ENCODE measurements at regions not wholly inside any gene's neighbourhood (a gene's known extent, or its start where the extent isn't known, plus 50 kb on each side); places are given as distances from the start of the nearest gene placed in this dataset.

- ChIA-PET POLR2A (no interaction called here), CTCF (no interaction called here)
- no peak overlapping the region for H3K4me3 ChIP-seq
- peaks cover 29% of the 10 kb centered on the region for H3K4me1 ChIP-seq
- DNase-seq (ENCODE audit: low read depth in 1 of 2, low spot score in 1 of 2) (no peak), FAIRE-seq (no peak), ATAC-seq (no peak)
- H3K4me2 ChIP-seq = no peak overlapping the region
- TF ChIP-seq FOSB (CRISPR knock-in tag; IDR thresholded peaks at IDR 0.05) (no peak), SMC3 (IDR thresholded peaks at IDR 0.05) (no peak), CHD2 (IDR thresholded peaks at IDR 0.05; ENCODE audit: low read length, partially characterized antibody) (no peak), BCL3 (IDR thresholded peaks at IDR 0.05) (no peak), JUN (IDR thresholded peaks at IDR 0.05) (no peak), HDAC2 (IDR thresholded peaks at IDR 0.05) (no peak), USF2 (IDR thresholded peaks at IDR 0.05) (no peak), TFCP2L1 (CRISPR knock-in tag; IDR thresholded peaks at IDR 0.05) (no peak), RNF2 (IDR thresholded peaks at IDR 0.05; ENCODE audit: borderline replicate concordance, low read depth) (no peak), ZNF302 (CRISPR knock-in tag; IDR thresholded peaks at IDR 0.05) (no peak), HES2 (IDR thresholded peaks at IDR 0.05) (no peak)
- peaks cover 16% of the 10 kb centered on the region; the same call in 2 of the 3 replicates for H3K9me3 ChIP-seq
- H3K27ac ChIP-seq = peak overlapping the region in 1 of 2 experiments; percentile 77; a peak in 2 of 6 replicates
- WGBS (ENCODE audit: missing lambda C conversion rate) = 93% methylated on average over 4 of the region's 4 CpGs
Observed at GRCh38 chr18:22667156-22667555, 249.4 kb upstream of the CTAGE1 start.

- ChIA-PET CTCF (no interaction called here), POLR2A (no interaction called here)
- 51% methylated on average over 8 of the region's 8 CpGs for WGBS (ENCODE audit: missing lambda C conversion rate)
- H3K27ac ChIP-seq = peak overlapping the region; percentile 31 to 77; a peak in 4 of 6 replicates
- FAIRE-seq = no peak
- H3K4me3 ChIP-seq = no peak overlapping the region
- peaks cover 29% of the 10 kb centered on the region for H3K4me1 ChIP-seq
- peak in 1 of 2 experiments; percentile 43; a peak in 2 of 6 replicates for ATAC-seq
- DNase-seq (ENCODE audit: low read depth in 1 of 2, low spot score in 1 of 2) = peak; percentile 5 to 19
- H3K9me3 ChIP-seq = peaks cover 17% of the 10 kb centered on the region; the same call in 2 of the 3 replicates
- H3K4me2 ChIP-seq = peak overlapping the region; percentile 35; the same call in 2 of the 3 replicates
- TF ChIP-seq FOSL2 (IDR thresholded peaks at IDR 0.05) = peak; percentile 40; the same call in 1 of the 2 replicates
- peak; percentile 90 for TF ChIP-seq FOSL2 (CRISPR knock-in tag; IDR thresholded peaks at IDR 0.05)
- peak; percentile 60; the same call in 1 of the 2 replicates for TF ChIP-seq JUNB (IDR thresholded peaks at IDR 0.05)
- no peak for TF ChIP-seq EP300 (IDR thresholded peaks at IDR 0.05)
- TF ChIP-seq GATA3 (IDR thresholded peaks at IDR 0.05; ENCODE audit: borderline replicate concordance) = peak; percentile 28; the same call in 1 of the 2 replicates
- TF ChIP-seq HMGXB4 (CRISPR knock-in tag; IDR thresholded peaks at IDR 0.05; ENCODE audit: borderline replicate concordance) = no peak
Observed at GRCh38 chr18:22667616-22668422, 250.1 kb upstream of the CTAGE1 start.

GRCh38 chr18:22668496-22668895, 250.8 kb upstream of the CTAGE1 start:
- DNase-seq (ENCODE audit: low read depth in 1 of 2, low spot score in 1 of 2) (no peak), ATAC-seq (no peak), FAIRE-seq (no peak)
- ChIA-PET POLR2A (no interaction called here), CTCF (no interaction called here)
- Histone ChIP-seq H3K4me3 (no peak overlapping the region), H3K4me1 (peaks cover 33% of the 10 kb centered on the region), H3K4me2 (peak overlapping the region; percentile 35; the same call in 1 of the 3 replicates), H3K9me3 (peaks cover 15% of the 10 kb centered on the region; the same call in 2 of the 3 replicates), H3K27ac (peak overlapping the region; percentile 33 to 77; a peak in 4 of 6 replicates)
- TF ChIP-seq POLR2A (IDR thresholded peaks at IDR 0.05; ENCODE audit: low read length) (no peak), NFE2L2 (conservative IDR thresholded peaks at IDR 0.05; ENCODE audit: low read length) (no peak), HOXB13 (CRISPR knock-in tag; IDR thresholded peaks at IDR 0.05; ENCODE audit: low read depth) (no peak), SMC3 (IDR thresholded peaks at IDR 0.05) (no peak), HDAC2 (IDR thresholded peaks at IDR 0.05) (no peak), RARB (CRISPR knock-in tag; IDR thresholded peaks at IDR 0.05) (no peak), RAD21 (conservative IDR thresholded peaks at IDR 0.05 in 1 of 2, IDR thresholded peaks at IDR 0.05 in 1 of 2) (no peak), ZNF302 (CRISPR knock-in tag; IDR thresholded peaks at IDR 0.05) (no peak), CEBPB (IDR thresholded peaks at IDR 0.05) (no peak), HEYL (CRISPR knock-in tag; IDR thresholded peaks at IDR 0.05) (no peak), HES2 (IDR thresholded peaks at IDR 0.05) (no peak), JUN (IDR thresholded peaks at IDR 0.05) (no peak), FOXS1 (CRISPR knock-in tag; IDR thresholded peaks at IDR 0.05) (no peak)
- WGBS (ENCODE audit: missing lambda C conversion rate) = 85% methylated on average over 2 of the region's 2 CpGs
